Nephron progenitor cell (in vitro differentiated cells): ENCODE measurements at regions not wholly inside any gene's neighbourhood (a gene's known extent, or its start where the extent isn't known, plus 50 kb on each side); places are given as distances from the start of the nearest gene placed in this dataset.

ENCODE experiments used
- DNase-seq: peaks from one replicate; pipeline ENCODE4 v3.0.0; 2021
- H3K27ac Mint-ChIP-seq: 2 replicates; pipeline ENCODE4 v1.8.0; 2021; ENCODE audit warnings: mild to moderate bottlenecking, moderate library complexity, mixed read lengths
- H3K27me3 Mint-ChIP-seq: 2 replicates; pipeline ENCODE4 v1.8.0; 2021; ENCODE audit warnings: mild to moderate bottlenecking, low read depth, mixed read lengths; ENCODE audit not compliant: poor library complexity
- H3K36me3 Mint-ChIP-seq: 2 replicates; pipeline ENCODE4 v1.8.0; 2021; ENCODE audit warnings: low read depth, mixed read lengths
- H3K4me1 Mint-ChIP-seq: 2 replicates; pipeline ENCODE4 v1.8.0; 2021; ENCODE audit warnings: mixed read lengths
- H3K4me3 Mint-ChIP-seq: 2 replicates; pipeline ENCODE4 v1.8.0; 2021; ENCODE audit warnings: mild to moderate bottlenecking, moderate library complexity, mixed read lengths
- H3K9me3 Mint-ChIP-seq: 2 replicates; pipeline ENCODE4 v1.8.0; 2021; ENCODE audit warnings: mild to moderate bottlenecking, moderate library complexity, mixed read lengths
- TF ChIP-seq, protein P1 (sequence below): fragments of 200-600 bp; sonication (generic); IDR thresholded peaks from 2 replicates; pipeline ENCODE4 v1.5.0; 2021; ENCODE audit warnings: antibody characterized with exemption

DNA sequence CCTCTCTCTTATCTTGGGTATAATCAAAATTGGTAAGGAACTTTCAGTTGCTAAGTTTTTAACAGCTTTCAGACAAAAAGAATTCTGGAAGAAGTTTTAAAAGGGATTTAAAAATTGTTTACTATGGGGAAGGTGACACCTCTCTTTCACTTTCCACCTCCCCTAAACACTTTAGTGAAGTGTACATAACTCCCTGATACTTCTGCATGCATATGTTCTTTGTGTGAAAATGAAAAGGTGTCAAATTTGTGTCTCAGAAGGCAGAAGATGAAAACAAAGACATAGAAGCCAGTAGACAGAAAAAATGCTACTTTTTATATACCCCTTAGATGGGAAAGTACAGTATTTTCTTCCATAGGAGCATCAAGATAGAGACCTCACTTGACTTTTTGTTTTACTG lies 117.8 kb downstream of the TMEM26 start:
- no peaks in the 10 kb centered on the region for H3K36me3 Mint-ChIP-seq
- H3K4me3 Mint-ChIP-seq: no peak overlapping the region

DNA sequence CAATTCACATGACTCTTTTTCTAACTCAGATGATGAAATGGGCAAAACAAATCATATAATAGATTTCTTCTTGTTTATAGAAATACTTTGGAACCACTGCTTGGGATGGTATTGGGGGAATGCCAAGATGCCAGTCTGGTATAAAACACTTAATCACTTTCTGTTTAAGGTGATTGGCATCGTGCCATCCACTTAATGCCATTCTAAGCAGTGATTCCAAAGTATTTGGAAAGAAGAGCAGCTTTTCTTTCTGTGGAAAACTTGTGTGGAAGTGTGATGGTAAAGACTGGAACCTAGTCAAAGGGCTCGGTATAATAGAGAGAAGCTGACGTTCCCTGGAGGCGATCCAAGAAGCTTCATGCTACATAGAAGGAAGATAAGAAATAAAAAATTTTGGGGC lies 120.6 kb downstream of the TMEM26 start:
- H3K4me1 Mint-ChIP-seq: no peaks in the 10 kb centered on the region
- peaks cover 38% of the 10 kb centered on the region for H3K9me3 Mint-ChIP-seq
- no peak overlapping the region for H3K4me3 Mint-ChIP-seq
- no peak overlapping the region for H3K27ac Mint-ChIP-seq
- H3K36me3 Mint-ChIP-seq: no peaks in the 10 kb centered on the region
- peaks cover under 1% of the 10 kb centered on the region for H3K27me3 Mint-ChIP-seq
- TF ChIP-seq, protein P1, sequence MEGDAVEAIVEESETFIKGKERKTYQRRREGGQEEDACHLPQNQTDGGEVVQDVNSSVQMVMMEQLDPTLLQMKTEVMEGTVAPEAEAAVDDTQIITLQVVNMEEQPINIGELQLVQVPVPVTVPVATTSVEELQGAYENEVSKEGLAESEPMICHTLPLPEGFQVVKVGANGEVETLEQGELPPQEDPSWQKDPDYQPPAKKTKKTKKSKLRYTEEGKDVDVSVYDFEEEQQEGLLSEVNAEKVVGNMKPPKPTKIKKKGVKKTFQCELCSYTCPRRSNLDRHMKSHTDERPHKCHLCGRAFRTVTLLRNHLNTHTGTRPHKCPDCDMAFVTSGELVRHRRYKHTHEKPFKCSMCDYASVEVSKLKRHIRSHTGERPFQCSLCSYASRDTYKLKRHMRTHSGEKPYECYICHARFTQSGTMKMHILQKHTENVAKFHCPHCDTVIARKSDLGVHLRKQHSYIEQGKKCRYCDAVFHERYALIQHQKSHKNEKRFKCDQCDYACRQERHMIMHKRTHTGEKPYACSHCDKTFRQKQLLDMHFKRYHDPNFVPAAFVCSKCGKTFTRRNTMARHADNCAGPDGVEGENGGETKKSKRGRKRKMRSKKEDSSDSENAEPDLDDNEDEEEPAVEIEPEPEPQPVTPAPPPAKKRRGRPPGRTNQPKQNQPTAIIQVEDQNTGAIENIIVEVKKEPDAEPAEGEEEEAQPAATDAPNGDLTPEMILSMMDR: no peak
- DNase-seq: no peak

More for the DNA sequence above, 117.8 kb downstream of the TMEM26 start:
- H3K9me3 Mint-ChIP-seq: peaks cover 18% of the 10 kb centered on the region
- H3K27ac Mint-ChIP-seq: no peak overlapping the region
- no peak for DNase-seq
- TF ChIP-seq, protein P1: no peak
- H3K4me1 Mint-ChIP-seq: no peaks in the 10 kb centered on the region
- H3K27me3 Mint-ChIP-seq: peaks cover 4% of the 10 kb centered on the region

- no peaks in the 10 kb centered on the region for H3K27me3 Mint-ChIP-seq
- no peak overlapping the region for H3K4me3 Mint-ChIP-seq
- H3K36me3 Mint-ChIP-seq: no peaks in the 10 kb centered on the region
- peaks cover 38% of the 10 kb centered on the region for H3K9me3 Mint-ChIP-seq
- DNase-seq: no peak
- TF ChIP-seq, protein P1: no peak
- no peaks in the 10 kb centered on the region for H3K4me1 Mint-ChIP-seq
- no peak overlapping the region for H3K27ac Mint-ChIP-seq
Observed at GRCh38 chr10:61330669-61331068, 122.5 kb downstream of the TMEM26 start.

DNA sequence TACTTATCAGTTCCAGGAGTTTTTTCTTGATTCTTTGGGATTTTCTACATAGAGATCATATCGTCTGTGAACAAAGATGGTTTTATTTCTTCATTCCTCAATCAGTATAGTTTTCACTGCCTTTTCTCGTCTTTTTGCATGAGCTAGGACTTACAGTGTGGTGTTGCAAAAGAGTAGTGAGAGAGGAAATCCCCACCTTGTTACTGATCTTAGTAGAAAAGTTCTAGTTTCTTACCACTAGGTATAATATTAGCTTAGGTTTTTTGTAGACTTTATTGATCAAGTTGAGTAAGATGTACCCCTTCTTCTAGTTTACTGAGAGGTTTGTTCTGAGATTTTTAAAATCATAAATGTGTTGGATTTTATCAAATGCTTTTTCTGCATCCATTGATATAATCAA lies 123.3 kb downstream of the TMEM26 start:
- TF ChIP-seq, protein P1: no peak
- H3K4me3 Mint-ChIP-seq: no peak overlapping the region
- H3K27me3 Mint-ChIP-seq: no peaks in the 10 kb centered on the region
- DNase-seq: no peak
- H3K4me1 Mint-ChIP-seq: no peaks in the 10 kb centered on the region
- H3K27ac Mint-ChIP-seq: no peak overlapping the region
- peaks cover 38% of the 10 kb centered on the region for H3K9me3 Mint-ChIP-seq
- H3K36me3 Mint-ChIP-seq: no peaks in the 10 kb centered on the region

DNA sequence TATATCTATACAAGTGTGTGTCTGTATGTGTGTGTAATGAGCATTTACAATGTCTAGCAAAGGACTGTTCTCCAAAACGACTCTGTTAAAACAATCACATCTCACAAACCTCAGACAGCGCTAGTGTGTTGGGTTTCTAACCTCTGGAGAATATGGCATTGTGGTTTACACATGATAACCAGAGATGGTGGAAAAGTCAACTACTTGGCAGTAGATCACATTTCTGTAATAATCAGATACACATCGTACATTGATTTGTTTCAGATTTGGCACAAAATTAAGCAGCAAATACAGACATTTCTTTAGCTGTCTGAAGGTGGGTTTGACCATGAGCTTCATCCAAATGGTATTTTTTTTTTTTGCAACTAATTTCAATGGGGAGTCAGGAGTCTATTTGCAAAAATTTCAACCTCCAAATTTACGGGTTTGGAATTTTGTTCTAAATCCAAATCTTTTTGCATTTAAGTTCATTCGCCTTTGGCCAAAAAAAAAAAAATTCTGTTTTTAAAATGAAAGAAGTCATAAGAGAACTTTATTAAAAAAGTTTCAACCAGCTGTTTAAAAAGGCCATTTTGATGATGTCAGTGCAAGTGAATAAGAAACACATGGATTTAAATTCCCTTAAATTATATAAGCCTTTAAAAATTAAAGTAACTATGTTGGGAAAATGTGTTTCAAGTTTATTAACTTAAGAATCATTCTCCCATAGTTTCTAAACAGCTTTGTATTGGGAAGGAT lies 127.8 kb downstream of the TMEM26 start:
- TF ChIP-seq, protein P1: no peak
- H3K27me3 Mint-ChIP-seq: peaks cover 3% of the 10 kb centered on the region
- no peaks in the 10 kb centered on the region for H3K4me1 Mint-ChIP-seq
- H3K27ac Mint-ChIP-seq: no peak overlapping the region
- H3K9me3 Mint-ChIP-seq: peaks cover 20% of the 10 kb centered on the region
- DNase-seq: no peak
- H3K4me3 Mint-ChIP-seq: no peak overlapping the region
- no peaks in the 10 kb centered on the region for H3K36me3 Mint-ChIP-seq

DNA sequence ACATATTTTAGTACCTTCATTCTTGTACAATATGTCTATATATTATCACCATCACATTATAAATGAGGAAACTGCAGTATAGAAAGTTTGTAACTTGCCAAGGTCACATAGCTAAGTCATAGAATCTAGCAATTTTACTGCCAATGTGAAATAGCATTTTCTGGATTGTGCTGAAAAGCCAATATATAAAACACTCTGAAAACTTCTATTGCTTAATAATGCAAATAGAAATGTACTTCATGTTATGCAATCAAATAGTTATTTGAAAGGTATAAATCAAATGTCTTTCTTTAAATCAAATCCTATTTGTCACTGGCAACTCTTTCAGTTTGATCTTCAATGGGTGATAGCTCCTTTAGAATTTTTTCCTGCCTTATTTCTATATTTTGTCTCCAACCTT lies 129.5 kb downstream of the TMEM26 start:
- Mint-ChIP-seq H3K9me3 (peaks cover 4% of the 10 kb centered on the region), H3K4me1 (no peaks in the 10 kb centered on the region), H3K27ac (no peak overlapping the region), H3K36me3 (no peaks in the 10 kb centered on the region), H3K4me3 (no peak overlapping the region), H3K27me3 (peaks cover 3% of the 10 kb centered on the region)
- no peak for DNase-seq
- TF ChIP-seq, protein P1: no peak
